HPDE6-E6E7 (cell line): ENCODE measurements at regions not wholly inside any gene's neighbourhood (a gene's known extent, or its start where the extent isn't known, plus 50 kb on each side); places are given as distances from the start of the nearest gene placed in this dataset.
A peak's percentile ranks its signal among the peaks of the same experiment; 100 is the strongest.

Experiments
- DNase-seq: peaks from one replicate; pipeline ENCODE4 v3.0.0; 2011; ENCODE audit warnings: missing footprints; ENCODE audit errors: extremely low spot score

- DNase-seq, result no peak
Observed at GRCh38 chr11:110928391-110928790, 216.2 kb upstream of the ARHGAP20 start.

- DNase-seq, result no peak
Observed at GRCh38 chr11:110921742-110922521, 209.7 kb upstream of the ARHGAP20 start.

- DNase-seq, result no peak
Observed at GRCh38 chr11:110919241-110919922, 207.1 kb upstream of the ARHGAP20 start.

- no peak for DNase-seq
Observed at GRCh38 chr11:110918351-110918750, 206.1 kb upstream of the ARHGAP20 start.

GRCh38 chr11:110912437-110912836 is 200.2 kb upstream of the ARHGAP20 start:
- DNase-seq, result no peak

- DNase-seq, result no peak
Observed at GRCh38 chr11:110910384-110910783, 198.1 kb upstream of the ARHGAP20 start.

GRCh38 chr11:110909336-110909735 is 197.1 kb upstream of the ARHGAP20 start:
- no peak for DNase-seq

GRCh38 chr11:110908401-110909105 is 196.3 kb upstream of the ARHGAP20 start:
- peak; percentile 43 for DNase-seq

- peak; percentile 15 for DNase-seq
Observed at GRCh38 chr11:110907629-110908028, 195.4 kb upstream of the ARHGAP20 start.

- DNase-seq, result no peak
Observed at GRCh38 chr11:110903830-110904229, 191.6 kb upstream of the ARHGAP20 start.

GRCh38 chr11:110903378-110903777 is 191.1 kb upstream of the ARHGAP20 start:
- no peak for DNase-seq

GRCh38 chr11:110901441-110901840 is 189.2 kb upstream of the ARHGAP20 start:
- DNase-seq, result no peak

- DNase-seq, result no peak
Observed at GRCh38 chr11:110900426-110900825, 188.2 kb upstream of the ARHGAP20 start.

GRCh38 chr11:110897035-110897434 is 184.8 kb upstream of the ARHGAP20 start:
- DNase-seq, result no peak

- DNase-seq, result no peak
Observed at GRCh38 chr11:110896358-110896757, 184.1 kb upstream of the ARHGAP20 start.

GRCh38 chr11:110894224-110894623 is 182.0 kb upstream of the ARHGAP20 start:
- DNase-seq, result no peak

GRCh38 chr11:110892741-110893285 is 180.6 kb upstream of the ARHGAP20 start:
- no peak for DNase-seq

- DNase-seq, result no peak
Observed at GRCh38 chr11:110891411-110891810, 179.2 kb upstream of the ARHGAP20 start.

GRCh38 chr11:110890995-110891394 is 178.8 kb upstream of the ARHGAP20 start:
- DNase-seq, result no peak

- DNase-seq, result no peak
Observed at GRCh38 chr11:110886288-110886970, 174.2 kb upstream of the ARHGAP20 start.

GRCh38 chr11:110883256-110883655 is 171.0 kb upstream of the ARHGAP20 start:
- no peak for DNase-seq

- DNase-seq, result no peak
Observed at GRCh38 chr11:110878513-110878912, 166.3 kb upstream of the ARHGAP20 start.
